BE2C (cell line): ENCODE measurements at regions not wholly inside any gene's neighbourhood (a gene's known extent, or its start where the extent isn't known, plus 50 kb on each side); places are given as distances from the start of the nearest gene placed in this dataset.

Experiments used
- DNase-seq: peaks from one replicate; pipeline ENCODE4 v3.0.0-alpha.2; 2020
- H3K27me3 ChIP-seq: fragments of 250-450 bp; sonication (Bioruptor Pico); 2 replicates; pipeline ENCODE4 v1.5.1; 2020; ENCODE audit warnings: mild to moderate bottlenecking
- H3K36me3 ChIP-seq: fragments of 250-450 bp; sonication (Bioruptor Pico); 2 replicates; pipeline ENCODE4 v1.5.1; 2020; ENCODE audit warnings: mild to moderate bottlenecking
- H3K4me1 ChIP-seq: fragments of 250-450 bp; sonication (Bioruptor Pico); 2 replicates; pipeline ENCODE4 v1.5.1; 2020
- H3K4me3 ChIP-seq: 2 replicates; pipeline ENCODE4 v1.5.1; 2011; ENCODE audit warnings: low read depth, low read length
- H3K9me3 ChIP-seq: fragments of 250-450 bp; sonication (Bioruptor Pico); 2 replicates; pipeline ENCODE4 v1.5.1; 2020
- CTCF ChIP-seq: IDR thresholded peaks from 2 replicates; pipeline ENCODE4 v1.5.1; 2012; ENCODE audit warnings: mild to moderate bottlenecking, low read depth, low read length

GRCh38 chr12:67496581-67496980 is 152.0 kb upstream of the DYRK2 start:
- no peak for TF ChIP-seq CTCF

GRCh38 chr12:67498991-67499390 is 149.6 kb upstream of the DYRK2 start:
- Histone ChIP-seq H3K4me1 (no peaks in the 10 kb centered on the region), H3K36me3 (no peaks in the 10 kb centered on the region), H3K27me3 (no peaks in the 10 kb centered on the region)

More at GRCh38 chr12:67496581-67496980, 152.0 kb upstream of the DYRK2 start:
- Histone ChIP-seq H3K4me3 (no peak overlapping the region), H3K9me3 (no peaks in the 10 kb centered on the region), H3K36me3 (no peaks in the 10 kb centered on the region), H3K4me1 (no peaks in the 10 kb centered on the region), H3K27me3 (no peaks in the 10 kb centered on the region)
- DNase-seq = no peak

GRCh38 chr12:67501362-67501761 is 147.2 kb upstream of the DYRK2 start:
- Histone ChIP-seq H3K36me3 (no peaks in the 10 kb centered on the region), H3K9me3 (no peaks in the 10 kb centered on the region), H3K27me3 (no peaks in the 10 kb centered on the region), H3K4me3 (no peak overlapping the region), H3K4me1 (no peaks in the 10 kb centered on the region)
- TF ChIP-seq CTCF = no peak
- no peak for DNase-seq

More at GRCh38 chr12:67498991-67499390, 149.6 kb upstream of the DYRK2 start:
- TF ChIP-seq CTCF = no peak
- DNase-seq = no peak
- Histone ChIP-seq H3K9me3 (no peaks in the 10 kb centered on the region), H3K4me3 (no peak overlapping the region)

- Histone ChIP-seq H3K27me3 (no peaks in the 10 kb centered on the region), H3K9me3 (no peaks in the 10 kb centered on the region), H3K4me3 (no peak overlapping the region), H3K36me3 (no peaks in the 10 kb centered on the region), H3K4me1 (no peaks in the 10 kb centered on the region)
- no peak for DNase-seq
- TF ChIP-seq CTCF = no peak
Measured at GRCh38 chr12:67504026-67504425, 144.5 kb upstream of the DYRK2 start.

- H3K4me1 ChIP-seq = no peaks in the 10 kb centered on the region
- no peak for DNase-seq
- H3K36me3 ChIP-seq = no peaks in the 10 kb centered on the region
- H3K4me3 ChIP-seq = no peak overlapping the region
- no peaks in the 10 kb centered on the region for H3K9me3 ChIP-seq
- no peaks in the 10 kb centered on the region for H3K27me3 ChIP-seq
- TF ChIP-seq CTCF = no peak
Measured at GRCh38 chr12:67506739-67507138, 141.8 kb upstream of the DYRK2 start.

- Histone ChIP-seq H3K4me3 (no peak overlapping the region), H3K9me3 (no peaks in the 10 kb centered on the region), H3K27me3 (no peaks in the 10 kb centered on the region), H3K36me3 (no peaks in the 10 kb centered on the region), H3K4me1 (no peaks in the 10 kb centered on the region)
- DNase-seq = no peak
- no peak for TF ChIP-seq CTCF
Measured at GRCh38 chr12:67508830-67509229, 139.7 kb upstream of the DYRK2 start.
